Adrenal gland (tissue), 9 donors: ENCODE measurements at regions not wholly inside any gene's neighbourhood (a gene's known extent, or its start where the extent isn't known, plus 50 kb on each side); places are given as distances from the start of the nearest gene placed in this dataset.

Experiments
- DNase-seq, 7 donors: peaks; one replicate each; pipeline ENCODE4 v3.0.0-alpha.2; 2019 to 2020
- H3K27ac ChIP-seq, 5 donors: fragments of 200-600 bp; sonication (generic) in 4 of 5; 1 replicate in 3 of 5; 2 replicates in 2 of 5; pipeline versions ENCODE4 v1.5.1 to v1.8.0; 2016 to 2020; ENCODE audit warnings: mild to moderate bottlenecking in 1 of 5
- H3K27me3 ChIP-seq: fragments of 200-600 bp; 2 replicates; pipeline ENCODE4 v1.8.0; 2021
- H3K36me3 ChIP-seq, 2 donors: fragments of 200-600 bp; replicated peaks in 1 of 2; 1 replicate in 1 of 2; 2 replicates in 1 of 2; pipeline versions ENCODE4 v1.5.1 to v1.8.0; 2018 to 2022
- H3K4me1 ChIP-seq, 2 donors: fragments of 200-600 bp; replicated peaks in 1 of 2; 1 replicate in 1 of 2; 2 replicates in 1 of 2; pipeline versions ENCODE4 v1.5.1 to v1.8.0; 2018 to 2021
- H3K4me3 ChIP-seq, 4 donors: fragments of 200-600 bp; sonication (generic) in 3 of 4; one replicate each; pipeline ENCODE4 v1.5.1; 2016 to 2018
- H3K9me3 ChIP-seq, 3 donors: fragments of 200-600 bp; sonication (generic) in 1 of 3; replicated peaks in 1 of 3; 1 replicate in 2 of 3; 2 replicates in 1 of 3; pipeline versions ENCODE4 v1.5.1 to v1.8.0; 2016 to 2021
- POLR2A ChIP-seq, 2 donors: fragments of 450-650 bp; IDR thresholded peaks; one replicate each; pipeline ENCODE4 v1.6.1; 2017; ENCODE audit warnings: antibody characterized with exemption in 2 of 2, mild to moderate bottlenecking in 2 of 2, moderate library complexity in 1 of 2
- WGBS, 4 donors: extraction: QIAGEN DNeasy Blood & Tissue Kit in 2 of 4; methylation state at CpG; one replicate each; pipeline versions ENCODE4 v1.1.5 to v1.1.7; 2013 to 2017; 5-methylcytosine and 5-hydroxymethylcytosine counted together
- intact Hi-C, 2 donors: fragments of 100-400 bp; cut with DNase I; formaldehyde crosslinking; loops; one replicate each; pipeline versions ENCODE4 v1.14.1 to v1.15.0; 2022 to 2023
- TF ChIP-seq, protein P1 (sequence below), 6 experiments: fragments of 450-650 bp in 4 of 6; fragments of 200-600 bp in 2 of 6; sonication (generic) in 1 of 6; IDR thresholded peaks; 1 replicate in 5 of 6; 2 replicates in 1 of 6; pipeline versions ENCODE4 v1.5.1 to v1.8.0; 2016 to 2021; ENCODE audit warnings: antibody characterized with exemption in 6 of 6, mild to moderate bottlenecking in 2 of 6, moderate library complexity in 1 of 6
- donor health status: healthy with polysubstance abuse.
- donor health status: Bipolar disorder and iron deficiency.
- donor health status: DM: yes; HTN: yes; CAD: no.
- donor health status: DM: no; HTN: no; CAD: no.
- donor health status: DM: no; HTN: no; CAD: no.

DNA sequence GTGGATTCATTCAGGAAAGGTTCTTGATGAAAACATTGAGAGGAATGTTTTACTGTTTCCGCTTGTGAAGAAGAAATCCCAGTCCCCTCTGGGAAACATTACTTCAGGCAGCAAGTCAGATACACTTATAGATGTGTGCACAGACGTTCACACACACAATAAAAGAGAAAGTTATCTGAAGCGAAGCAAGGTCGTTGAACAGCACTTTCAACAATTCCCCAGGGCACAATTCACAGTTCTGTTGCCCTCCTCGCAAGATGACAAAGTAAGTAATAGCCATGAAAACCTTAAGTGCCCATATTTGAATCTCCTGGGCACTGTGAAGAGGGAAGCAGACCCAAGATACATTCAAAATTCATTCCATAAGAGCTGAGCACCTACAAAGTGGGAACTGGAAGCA lies 156.6 kb upstream of the CAND1 start:
- WGBS, 4 donors, result 56 to 69% (median 59%) methylated on average over 5 of the region's 5 CpGs
- DNase-seq, result no peak
- Histone ChIP-seq H3K27ac (no peak overlapping the region), H3K9me3 (no peaks in the 10 kb centered on the region), H3K4me3 (no peak overlapping the region), H3K4me1 (no peaks in the 10 kb centered on the region), H3K36me3 (no peaks in the 10 kb centered on the region), H3K27me3 (no peaks in the 10 kb centered on the region)
- TF ChIP-seq, protein P1, sequence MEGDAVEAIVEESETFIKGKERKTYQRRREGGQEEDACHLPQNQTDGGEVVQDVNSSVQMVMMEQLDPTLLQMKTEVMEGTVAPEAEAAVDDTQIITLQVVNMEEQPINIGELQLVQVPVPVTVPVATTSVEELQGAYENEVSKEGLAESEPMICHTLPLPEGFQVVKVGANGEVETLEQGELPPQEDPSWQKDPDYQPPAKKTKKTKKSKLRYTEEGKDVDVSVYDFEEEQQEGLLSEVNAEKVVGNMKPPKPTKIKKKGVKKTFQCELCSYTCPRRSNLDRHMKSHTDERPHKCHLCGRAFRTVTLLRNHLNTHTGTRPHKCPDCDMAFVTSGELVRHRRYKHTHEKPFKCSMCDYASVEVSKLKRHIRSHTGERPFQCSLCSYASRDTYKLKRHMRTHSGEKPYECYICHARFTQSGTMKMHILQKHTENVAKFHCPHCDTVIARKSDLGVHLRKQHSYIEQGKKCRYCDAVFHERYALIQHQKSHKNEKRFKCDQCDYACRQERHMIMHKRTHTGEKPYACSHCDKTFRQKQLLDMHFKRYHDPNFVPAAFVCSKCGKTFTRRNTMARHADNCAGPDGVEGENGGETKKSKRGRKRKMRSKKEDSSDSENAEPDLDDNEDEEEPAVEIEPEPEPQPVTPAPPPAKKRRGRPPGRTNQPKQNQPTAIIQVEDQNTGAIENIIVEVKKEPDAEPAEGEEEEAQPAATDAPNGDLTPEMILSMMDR (IDR thresholded peaks at IDR 0.05), result no peak
- intact Hi-C loops, result no loop called here

DNA sequence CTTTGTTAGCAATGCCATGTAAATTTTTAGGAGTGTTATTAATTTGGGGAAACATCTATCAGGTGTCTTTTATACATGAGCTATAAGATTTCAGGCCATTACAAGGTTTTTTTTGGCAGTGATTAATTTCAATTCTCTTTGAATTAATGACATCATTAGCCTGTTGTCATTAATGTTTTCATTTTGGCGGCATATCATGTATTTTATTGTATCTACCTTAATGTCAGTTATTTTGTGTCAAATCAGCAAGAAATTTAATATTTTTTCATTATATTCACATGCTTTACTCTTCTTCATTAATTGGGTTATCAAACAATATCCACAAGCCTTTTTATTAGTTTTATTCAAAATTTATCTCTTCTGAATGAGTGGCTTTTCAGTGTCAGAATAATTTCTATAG lies 153.0 kb upstream of the CAND1 start:
- intact Hi-C loops, result no loop called here
- TF ChIP-seq, protein P1 (IDR thresholded peaks at IDR 0.05), result no peak
- no peak for TF ChIP-seq POLR2A (IDR thresholded peaks at IDR 0.05)
- DNase-seq, result no peak
- Histone ChIP-seq H3K4me1 (no peaks in the 10 kb centered on the region), H3K27ac (no peak overlapping the region), H3K27me3 (no peaks in the 10 kb centered on the region), H3K9me3 (no peaks in the 10 kb centered on the region), H3K4me3 (no peak overlapping the region), H3K36me3 (no peaks in the 10 kb centered on the region)
- WGBS, 4 donors, result 79 to 89% (median 85%) methylated on average over 1 of the region's 1 CpG

DNA sequence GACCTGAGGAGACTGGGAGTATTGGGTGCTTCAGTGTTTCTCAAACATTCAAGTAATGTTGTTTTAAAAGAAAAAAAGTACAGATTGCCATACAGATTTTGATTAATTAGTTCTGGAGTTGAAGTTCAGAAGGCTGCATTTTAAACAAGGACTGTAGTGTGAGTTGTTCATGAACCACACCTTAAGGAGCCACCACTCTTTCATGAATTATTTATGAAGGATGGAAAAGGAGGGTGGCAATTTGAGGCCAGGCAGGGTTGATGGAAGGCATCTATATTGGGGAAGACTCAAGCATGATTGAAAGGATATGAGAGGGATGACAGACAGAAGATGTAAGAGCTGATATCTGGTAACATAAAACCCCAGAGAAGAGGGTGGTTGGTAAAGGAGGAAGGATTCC lies 146.6 kb upstream of the CAND1 start:
- no peaks in the 10 kb centered on the region for H3K9me3 ChIP-seq
- no peaks in the 10 kb centered on the region for H3K27me3 ChIP-seq
- H3K4me1 ChIP-seq, result no peaks in the 10 kb centered on the region
- H3K4me3 ChIP-seq, result no peak overlapping the region
- DNase-seq, result no peak
- H3K36me3 ChIP-seq, result no peaks in the 10 kb centered on the region
- no peak for TF ChIP-seq POLR2A (IDR thresholded peaks at IDR 0.05)
- TF ChIP-seq, protein P1 (IDR thresholded peaks at IDR 0.05), result no peak
- intact Hi-C loops, result no loop called here
- H3K27ac ChIP-seq, result no peak overlapping the region

DNA sequence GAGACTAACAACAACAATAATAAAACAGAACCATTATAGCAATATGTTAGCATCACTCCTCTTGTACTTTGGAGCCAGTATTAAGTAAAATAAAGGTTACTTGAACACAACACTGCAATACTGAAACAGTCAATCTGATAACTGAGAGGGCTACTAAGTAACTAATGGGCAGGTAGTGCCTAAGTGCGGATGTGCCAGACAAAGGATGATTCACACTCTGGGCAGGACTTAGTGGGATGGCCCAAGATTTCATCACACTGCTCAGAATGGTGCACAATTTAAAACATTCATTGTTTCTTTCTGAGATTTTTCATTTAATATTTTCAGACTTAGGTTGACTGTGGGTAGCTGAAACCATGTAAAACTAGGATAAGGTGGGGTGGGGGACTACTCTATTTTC lies 131.9 kb upstream of the CAND1 start:
- Histone ChIP-seq H3K4me1 (no peaks in the 10 kb centered on the region), H3K9me3 (no peaks in the 10 kb centered on the region), H3K27me3 (peaks cover 8% of the 10 kb centered on the region), H3K36me3 (no peaks in the 10 kb centered on the region), H3K27ac (no peak overlapping the region), H3K4me3 (no peak overlapping the region)
- 59 to 86% (median 76%) methylated on average over 1 of the region's 1 CpG for WGBS, 4 donors
- no peak for TF ChIP-seq POLR2A (IDR thresholded peaks at IDR 0.05)
- TF ChIP-seq, protein P1 (IDR thresholded peaks at IDR 0.05), result no peak
- intact Hi-C loops, result no loop called here
- DNase-seq, result no peak
